HL-60 (cell line): ENCODE measurements at regions not wholly inside any gene's neighbourhood (a gene's known extent, or its start where the extent isn't known, plus 50 kb on each side); places are given as distances from the start of the nearest gene placed in this dataset.

Experiments used
- DNase-seq, 2 experiments: peaks; one replicate each; pipeline ENCODE4 v3.0.0-alpha.2; 2010 to 2020; ENCODE audit warnings: low read depth in 1 of 2, low spot score in 1 of 2
- H3K27ac ChIP-seq: fragments of 250-450 bp; sonication (Bioruptor Pico); replicated peaks from 2 replicates; pipeline ENCODE4 v1.5.1; 2020; ENCODE audit warnings: mild to moderate bottlenecking, moderate library complexity
- H3K27me3 ChIP-seq: fragments of 250-450 bp; sonication (Bioruptor Pico); 2 replicates; pipeline ENCODE4 v1.5.1; 2021; ENCODE audit warnings: mild to moderate bottlenecking, moderate library complexity; ENCODE audit not compliant: insufficient read depth, poor library complexity, severe bottlenecking
- H3K4me3 ChIP-seq: replicated peaks from 2 replicates; pipeline ENCODE4 v1.5.1; 2011; ENCODE audit warnings: mild to moderate bottlenecking, control low read depth, low read length; ENCODE audit not compliant: insufficient read depth
- GABPA ChIP-seq: IDR thresholded peaks from 2 replicates; pipeline ENCODE4 v1.6.1; 2012; ENCODE audit warnings: low read depth
- POLR2AphosphoS5 ChIP-seq: IDR thresholded peaks from 2 replicates; pipeline ENCODE4 v1.6.1; 2012; ENCODE audit warnings: low read depth
- SPI1 ChIP-seq: IDR thresholded peaks from 2 replicates; pipeline ENCODE4 v1.6.1; 2012; ENCODE audit warnings: low read depth, mild to moderate bottlenecking, borderline replicate concordance
- TF ChIP-seq, protein P1 (sequence below): IDR thresholded peaks from 2 replicates; pipeline ENCODE4 v1.6.1; 2012; ENCODE audit warnings: low read depth; ENCODE audit not compliant: insufficient replicate concordance
- TF ChIP-seq, protein P2 (sequence below): IDR thresholded peaks from one replicate; pipeline ENCODE4 v1.5.1; 2011; ENCODE audit warnings: low read length, control low read depth, inconsistent platforms; ENCODE audit not compliant: insufficient read depth

DNA sequence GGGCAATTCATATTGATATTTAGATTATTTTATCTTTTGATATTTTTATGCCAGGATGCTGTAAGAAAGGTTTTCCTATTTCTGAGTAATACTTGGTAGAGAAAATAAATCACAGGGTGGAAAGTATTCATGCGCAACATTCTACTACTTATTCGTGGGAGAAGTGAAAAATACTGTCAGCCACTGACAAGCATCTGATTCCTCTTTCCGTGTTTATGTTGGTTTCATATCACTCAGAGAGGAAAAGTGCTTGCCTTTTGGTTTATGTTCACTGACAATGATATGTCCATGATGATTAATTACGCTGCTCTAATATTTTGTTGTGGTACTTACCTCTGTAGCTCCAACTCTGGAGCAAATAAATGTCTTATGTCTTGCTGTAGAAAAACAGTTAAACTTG is 429.4 kb downstream of the EDEM1 start:
- no peak overlapping the region for H3K27ac ChIP-seq
- H3K4me3 ChIP-seq, result no peak overlapping the region
- TF ChIP-seq, protein P1, sequence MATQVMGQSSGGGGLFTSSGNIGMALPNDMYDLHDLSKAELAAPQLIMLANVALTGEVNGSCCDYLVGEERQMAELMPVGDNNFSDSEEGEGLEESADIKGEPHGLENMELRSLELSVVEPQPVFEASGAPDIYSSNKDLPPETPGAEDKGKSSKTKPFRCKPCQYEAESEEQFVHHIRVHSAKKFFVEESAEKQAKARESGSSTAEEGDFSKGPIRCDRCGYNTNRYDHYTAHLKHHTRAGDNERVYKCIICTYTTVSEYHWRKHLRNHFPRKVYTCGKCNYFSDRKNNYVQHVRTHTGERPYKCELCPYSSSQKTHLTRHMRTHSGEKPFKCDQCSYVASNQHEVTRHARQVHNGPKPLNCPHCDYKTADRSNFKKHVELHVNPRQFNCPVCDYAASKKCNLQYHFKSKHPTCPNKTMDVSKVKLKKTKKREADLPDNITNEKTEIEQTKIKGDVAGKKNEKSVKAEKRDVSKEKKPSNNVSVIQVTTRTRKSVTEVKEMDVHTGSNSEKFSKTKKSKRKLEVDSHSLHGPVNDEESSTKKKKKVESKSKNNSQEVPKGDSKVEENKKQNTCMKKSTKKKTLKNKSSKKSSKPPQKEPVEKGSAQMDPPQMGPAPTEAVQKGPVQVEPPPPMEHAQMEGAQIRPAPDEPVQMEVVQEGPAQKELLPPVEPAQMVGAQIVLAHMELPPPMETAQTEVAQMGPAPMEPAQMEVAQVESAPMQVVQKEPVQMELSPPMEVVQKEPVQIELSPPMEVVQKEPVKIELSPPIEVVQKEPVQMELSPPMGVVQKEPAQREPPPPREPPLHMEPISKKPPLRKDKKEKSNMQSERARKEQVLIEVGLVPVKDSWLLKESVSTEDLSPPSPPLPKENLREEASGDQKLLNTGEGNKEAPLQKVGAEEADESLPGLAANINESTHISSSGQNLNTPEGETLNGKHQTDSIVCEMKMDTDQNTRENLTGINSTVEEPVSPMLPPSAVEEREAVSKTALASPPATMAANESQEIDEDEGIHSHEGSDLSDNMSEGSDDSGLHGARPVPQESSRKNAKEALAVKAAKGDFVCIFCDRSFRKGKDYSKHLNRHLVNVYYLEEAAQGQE, result no peak
- TF ChIP-seq, protein P2, sequence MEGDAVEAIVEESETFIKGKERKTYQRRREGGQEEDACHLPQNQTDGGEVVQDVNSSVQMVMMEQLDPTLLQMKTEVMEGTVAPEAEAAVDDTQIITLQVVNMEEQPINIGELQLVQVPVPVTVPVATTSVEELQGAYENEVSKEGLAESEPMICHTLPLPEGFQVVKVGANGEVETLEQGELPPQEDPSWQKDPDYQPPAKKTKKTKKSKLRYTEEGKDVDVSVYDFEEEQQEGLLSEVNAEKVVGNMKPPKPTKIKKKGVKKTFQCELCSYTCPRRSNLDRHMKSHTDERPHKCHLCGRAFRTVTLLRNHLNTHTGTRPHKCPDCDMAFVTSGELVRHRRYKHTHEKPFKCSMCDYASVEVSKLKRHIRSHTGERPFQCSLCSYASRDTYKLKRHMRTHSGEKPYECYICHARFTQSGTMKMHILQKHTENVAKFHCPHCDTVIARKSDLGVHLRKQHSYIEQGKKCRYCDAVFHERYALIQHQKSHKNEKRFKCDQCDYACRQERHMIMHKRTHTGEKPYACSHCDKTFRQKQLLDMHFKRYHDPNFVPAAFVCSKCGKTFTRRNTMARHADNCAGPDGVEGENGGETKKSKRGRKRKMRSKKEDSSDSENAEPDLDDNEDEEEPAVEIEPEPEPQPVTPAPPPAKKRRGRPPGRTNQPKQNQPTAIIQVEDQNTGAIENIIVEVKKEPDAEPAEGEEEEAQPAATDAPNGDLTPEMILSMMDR, result no peak
- TF ChIP-seq SPI1 (no peak), POLR2AphosphoS5 (no peak), GABPA (no peak)
- H3K27me3 ChIP-seq, result peaks cover 2% of the 10 kb centered on the region
- no peak for DNase-seq

DNA sequence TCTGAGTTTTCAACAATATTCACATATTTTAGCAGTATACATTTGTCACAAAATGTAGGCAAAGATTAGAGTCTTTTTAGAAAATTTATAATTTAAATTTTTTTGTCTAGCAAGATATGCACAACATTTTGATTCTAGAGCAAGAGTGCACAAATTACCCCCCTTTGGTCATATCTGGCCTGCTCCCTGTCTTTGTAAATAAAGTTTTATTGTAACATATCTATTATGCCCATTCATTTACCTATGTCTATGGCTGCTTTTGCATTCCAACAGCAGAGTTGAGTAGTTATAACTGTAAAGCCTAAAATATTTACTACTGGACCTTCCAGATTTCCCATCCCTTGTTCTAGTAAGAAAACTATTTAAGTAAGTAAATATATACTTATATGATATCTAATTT is 430.7 kb downstream of the EDEM1 start:
- Histone ChIP-seq H3K27ac (no peak overlapping the region), H3K4me3 (no peak overlapping the region), H3K27me3 (peaks cover 1% of the 10 kb centered on the region)
- TF ChIP-seq, protein P1, result no peak
- no peak for TF ChIP-seq SPI1
- TF ChIP-seq POLR2AphosphoS5, result no peak
- TF ChIP-seq, protein P2, result no peak
- no peak for TF ChIP-seq GABPA
- DNase-seq, result no peak

DNA sequence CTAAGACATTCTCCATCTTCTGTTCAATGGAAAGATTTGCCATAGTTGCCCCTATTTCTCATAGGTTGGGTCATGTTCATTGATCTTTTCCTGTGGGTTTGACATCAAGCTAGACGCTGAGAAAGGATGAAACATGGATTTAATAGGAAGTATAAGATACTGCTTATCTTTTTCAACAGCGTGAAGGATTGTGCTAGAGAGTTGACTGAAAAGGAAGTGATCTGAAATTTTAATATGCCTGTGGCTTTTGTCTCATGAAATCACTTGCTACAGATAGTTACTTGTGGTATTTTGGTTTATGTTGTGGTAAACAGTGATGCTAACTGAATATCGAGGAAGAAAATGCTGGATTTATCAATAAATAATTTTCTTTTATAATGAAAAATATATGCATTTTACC is 442.9 kb downstream of the EDEM1 start:
- no peak for DNase-seq
- H3K27me3 ChIP-seq, result no peaks in the 10 kb centered on the region
- TF ChIP-seq GABPA, result no peak
- TF ChIP-seq, protein P2, result no peak
- TF ChIP-seq SPI1, result no peak
- TF ChIP-seq, protein P1, result no peak
- no peak for TF ChIP-seq POLR2AphosphoS5
- no peak overlapping the region for H3K27ac ChIP-seq
- H3K4me3 ChIP-seq, result no peak overlapping the region
